Sigmoid colon (tissue), 6 donors: ENCODE measurements at regions not wholly inside any gene's neighbourhood (a gene's known extent, or its start where the extent isn't known, plus 50 kb on each side); places are given as distances from the start of the nearest gene placed in this dataset.
A peak's percentile ranks its signal among the peaks of the same experiment; 100 is the strongest.

ENCODE experiments used
- DNase-seq: peaks from one replicate; pipeline ENCODE4 v3.0.0-alpha.2; 2019
- H3K27ac ChIP-seq, 4 donors: fragments of 200-600 bp; sonication (generic); one replicate each; pipeline ENCODE4 v1.5.1; 2016 to 2019; ENCODE audit warnings: mild to moderate bottlenecking in 1 of 4
- H3K27me3 ChIP-seq, 3 donors: fragments of 200-600 bp; sonication (generic); one replicate each; pipeline ENCODE4 v1.5.1; 2019; ENCODE audit warnings: mild to moderate bottlenecking in 1 of 3
- H3K36me3 ChIP-seq, 4 donors: fragments of 200-600 bp; sonication (generic); one replicate each; pipeline ENCODE4 v1.5.1; 2016 to 2019
- H3K4me1 ChIP-seq, 4 donors: fragments of 200-600 bp; sonication (generic); one replicate each; pipeline ENCODE4 v1.5.1; 2017 to 2019
- H3K4me3 ChIP-seq, 4 donors: fragments of 200-600 bp; sonication (generic); one replicate each; pipeline ENCODE4 v1.5.1; 2017 to 2019; ENCODE audit warnings: mild to moderate bottlenecking in 2 of 4, moderate library complexity in 1 of 4
- H3K9me3 ChIP-seq, 4 donors: fragments of 200-600 bp in 3 of 4; sonication (generic) in 3 of 4; one replicate each; pipeline versions ENCODE4 v1.5.1 to v1.6.1; 2013 to 2019
- CTCF ChIP-seq, 4 experiments: fragments of 450-650 bp in 3 of 4; fragments of 200-600 bp in 1 of 4; IDR thresholded peaks; one replicate each; pipeline ENCODE4 v1.5.1; 2016 to 2019; ENCODE audit warnings: antibody characterized with exemption in 4 of 4, mild to moderate bottlenecking in 3 of 4, moderate library complexity in 2 of 4
- EP300 ChIP-seq, 4 donors: sonication (generic); formaldehyde crosslinking; IDR thresholded peaks; one replicate each; pipeline ENCODE4 v1.6.1; 2017; ENCODE audit warnings: antibody characterized with exemption in 4 of 4
- POLR2A ChIP-seq, 2 donors: fragments of 450-650 bp; IDR thresholded peaks; one replicate each; pipeline ENCODE4 v1.6.1; 2016; ENCODE audit warnings: antibody characterized with exemption in 2 of 2, mild to moderate bottlenecking in 2 of 2, moderate library complexity in 2 of 2
- POLR2AphosphoS5 ChIP-seq, 4 donors: sonication (generic); formaldehyde crosslinking; IDR thresholded peaks; one replicate each; pipeline ENCODE4 v1.6.1; 2017; ENCODE audit warnings: antibody characterized with exemption in 4 of 4
- WGBS, 2 donors: extraction: QIAGEN DNeasy Blood & Tissue Kit; methylation state at CpG; one replicate each; pipeline ENCODE4 v1.1.7; 2013; 5-methylcytosine and 5-hydroxymethylcytosine counted together
- intact Hi-C: fragments of 100-400 bp; cut with DNase I; formaldehyde crosslinking; loops from one replicate; pipeline ENCODE4 v1.15.1; 2023
- donor health status: healthy with polysubstance abuse.
- donor health status: healthy.

GRCh38 chr4:140311257-140311835 lies 62.1 kb upstream of the SCOC start:
- no peak for DNase-seq
- TF ChIP-seq POLR2A (IDR thresholded peaks at IDR 0.05): no peak
- TF ChIP-seq CTCF (IDR thresholded peaks at IDR 0.05): no peak
- TF ChIP-seq POLR2AphosphoS5 (IDR thresholded peaks at IDR 0.05): no peak
- no peak for TF ChIP-seq EP300 (IDR thresholded peaks at IDR 0.05)

GRCh38 chr4:140309124-140309870 lies 64.1 kb upstream of the SCOC start:
- no peak for TF ChIP-seq POLR2AphosphoS5 (IDR thresholded peaks at IDR 0.05)
- no peak for TF ChIP-seq EP300 (IDR thresholded peaks at IDR 0.05)
- TF ChIP-seq CTCF (IDR thresholded peaks at IDR 0.05): no peak
- no peak for TF ChIP-seq POLR2A (IDR thresholded peaks at IDR 0.05)
- intact Hi-C loops: loop anchor here (5.0 kb wide), 2 partner anchors 57 to 157 kb away; partner anchors contain the start of gene MAML3
- H3K4me1 ChIP-seq: peaks cover 0 to 18% (median 15%) of the 10 kb centered on the region in 4 donors
- H3K9me3 ChIP-seq: no peaks in the 10 kb centered on the region
- peak overlapping the region; percentile 70 to 87 (median 74) for H3K27ac ChIP-seq
- DNase-seq: no peak
- no peaks in the 10 kb centered on the region for H3K36me3 ChIP-seq
- H3K4me3 ChIP-seq: no peak overlapping the region
- no peaks in the 10 kb centered on the region for H3K27me3 ChIP-seq
- 92 to 93% methylated on average over 1 of the region's 1 CpG for WGBS, 2 donors

More at GRCh38 chr4:140311257-140311835, 62.1 kb upstream of the SCOC start:
- Histone ChIP-seq H3K4me3 (no peak overlapping the region), H3K36me3 (no peaks in the 10 kb centered on the region), H3K27me3 (no peaks in the 10 kb centered on the region), H3K9me3 (no peaks in the 10 kb centered on the region), H3K4me1 (peaks cover 0 to 27% (median 20%) of the 10 kb centered on the region in 4 donors), H3K27ac (no peak overlapping the region)
- intact Hi-C loops: no loop called here

- Histone ChIP-seq H3K4me3 (no peak overlapping the region), H3K27me3 (no peaks in the 10 kb centered on the region), H3K27ac (peak overlapping the region; percentile 70 to 87 (median 74)), H3K36me3 (no peaks in the 10 kb centered on the region), H3K9me3 (no peaks in the 10 kb centered on the region), H3K4me1 (peaks cover 0 to 18% (median 15%) of the 10 kb centered on the region in 4 donors)
- TF ChIP-seq CTCF (IDR thresholded peaks at IDR 0.05) (no peak), POLR2AphosphoS5 (IDR thresholded peaks at IDR 0.05) (peak; percentile 32 to 88 (median 62)), EP300 (IDR thresholded peaks at IDR 0.05) (peak in 3 of 4 donors; percentile 36 to 94 (median 42)), POLR2A (IDR thresholded peaks at IDR 0.05) (no peak)
- intact Hi-C loops: loop anchor here (5.0 kb wide), 2 partner anchors 56 to 156 kb away; partner anchors contain the start of gene MAML3
- peak; percentile 84 for DNase-seq
- WGBS, 2 donors: 75 to 87% methylated on average over 11 of the region's 11 CpGs
Measured at GRCh38 chr4:140308366-140309123, 64.9 kb upstream of the SCOC start.

GRCh38 chr4:140305053-140305452 lies 68.4 kb upstream of the SCOC start:
- Histone ChIP-seq H3K9me3 (no peaks in the 10 kb centered on the region), H3K4me1 (peaks cover 0 to 21% (median 17%) of the 10 kb centered on the region in 4 donors), H3K4me3 (no peak overlapping the region), H3K27ac (no peak overlapping the region), H3K36me3 (no peaks in the 10 kb centered on the region), H3K27me3 (no peaks in the 10 kb centered on the region)
- intact Hi-C loops: loop anchor here (5.0 kb wide), 2 partner anchors 53 to 153 kb away; partner anchors contain the start of gene MAML3
- TF ChIP-seq CTCF (IDR thresholded peaks at IDR 0.05) (no peak), POLR2AphosphoS5 (IDR thresholded peaks at IDR 0.05) (no peak), POLR2A (IDR thresholded peaks at IDR 0.05) (no peak), EP300 (IDR thresholded peaks at IDR 0.05) (no peak)
- no peak for DNase-seq
- 18 to 70% methylated on average over 3 of the region's 3 CpGs for WGBS, 2 donors
